Lung (tissue), 11 donors: ENCODE measurements at regions not wholly inside any gene's neighbourhood (a gene's known extent, or its start where the extent isn't known, plus 50 kb on each side); places are given as distances from the start of the nearest gene placed in this dataset.

ENCODE experiments used
- ATAC-seq: fragments of 200-7000 bp; cut with Tn5 transposase; one replicate; pipeline ENCODE4 v1.9.1; 2020; ENCODE audit warnings: moderate number of reproducible peaks; ENCODE audit not compliant: insufficient read depth, low FRiP score
- DNase-seq, 3 donors: peaks; one replicate each; pipeline ENCODE4 v3.0.0-alpha.2; 2013 to 2017
- H3K27ac ChIP-seq, 2 donors: one replicate each; pipeline ENCODE4 v1.5.1; 2013; ENCODE audit warnings: mild to moderate bottlenecking in 2 of 2, moderate library complexity in 2 of 2, control low read depth in 1 of 2, inconsistent platforms in 1 of 2, low read depth in 1 of 2, low read length in 1 of 2
- H3K27me3 ChIP-seq, 3 donors: one replicate each; pipeline ENCODE4 v1.5.1; 2013; ENCODE audit warnings: low read length in 2 of 3; ENCODE audit not compliant: control insufficient read depth in 3 of 3, insufficient read depth in 3 of 3
- H3K36me3 ChIP-seq, 4 donors: one replicate each; pipeline ENCODE4 v1.5.1; 2013; ENCODE audit warnings: low read length in 4 of 4, mild to moderate bottlenecking in 1 of 4, moderate library complexity in 1 of 4; ENCODE audit not compliant: control insufficient read depth in 4 of 4, insufficient read depth in 4 of 4
- H3K4me1 ChIP-seq, 5 donors: one replicate each; pipeline ENCODE4 v1.5.1; 2013; ENCODE audit warnings: low read length in 5 of 5, mild to moderate bottlenecking in 2 of 5, moderate library complexity in 1 of 5; ENCODE audit not compliant: control insufficient read depth in 5 of 5, insufficient read depth in 5 of 5
- H3K4me3 ChIP-seq: one replicate; pipeline ENCODE4 v1.5.1; 2013; ENCODE audit warnings: mild to moderate bottlenecking, control low read depth, moderate library complexity
- H3K9ac ChIP-seq, 2 donors: one replicate each; pipeline ENCODE4 v1.5.1; 2013; ENCODE audit warnings: low read length in 2 of 2, control low read depth in 1 of 2; ENCODE audit not compliant: insufficient read depth in 1 of 2
- H3K9me3 ChIP-seq, 4 donors: one replicate each; pipeline ENCODE4 v1.5.1; 2013; ENCODE audit warnings: low read length in 3 of 4, mild to moderate bottlenecking in 1 of 4, moderate library complexity in 1 of 4; ENCODE audit not compliant: control insufficient read depth in 4 of 4, insufficient read depth in 3 of 4
- WGBS, 2 donors: extraction: QIAGEN DNeasy Blood & Tissue Kit; methylation state at CpG; one replicate each; pipeline ENCODE4 v1.1.7; 2013; 5-methylcytosine and 5-hydroxymethylcytosine counted together
- TF ChIP-seq, protein P1 (sequence below): IDR thresholded peaks from 2 replicates; pipeline ENCODE4 v1.5.1; 2012; ENCODE audit warnings: mild to moderate bottlenecking; ENCODE audit errors: control extremely low read depth, extremely low read depth
- donor health status: control.
- donor health status: control.
- donor health status: Bipolar disorder and iron deficiency.
- donor health status: healthy.
- donor health status: DM: yes; HTN: yes; CAD: no.

GRCh38 chr1:115477071-115477470, 139.0 kb upstream of the NGF start:
- no peak for DNase-seq
- Histone ChIP-seq H3K9me3 (peaks cover 0 to 3% (median 0%) of the 10 kb centered on the region in 4 donors), H3K4me3 (no peak overlapping the region), H3K27ac (no peak overlapping the region), H3K27me3 (peaks cover 0 to 16% (median 16%) of the 10 kb centered on the region in 3 donors), H3K36me3 (no peaks in the 10 kb centered on the region), H3K9ac (no peak overlapping the region), H3K4me1 (no peaks in the 10 kb centered on the region)
- 91 to 95% methylated on average over 7 of the region's 7 CpGs for WGBS, 2 donors
- TF ChIP-seq, protein P1, sequence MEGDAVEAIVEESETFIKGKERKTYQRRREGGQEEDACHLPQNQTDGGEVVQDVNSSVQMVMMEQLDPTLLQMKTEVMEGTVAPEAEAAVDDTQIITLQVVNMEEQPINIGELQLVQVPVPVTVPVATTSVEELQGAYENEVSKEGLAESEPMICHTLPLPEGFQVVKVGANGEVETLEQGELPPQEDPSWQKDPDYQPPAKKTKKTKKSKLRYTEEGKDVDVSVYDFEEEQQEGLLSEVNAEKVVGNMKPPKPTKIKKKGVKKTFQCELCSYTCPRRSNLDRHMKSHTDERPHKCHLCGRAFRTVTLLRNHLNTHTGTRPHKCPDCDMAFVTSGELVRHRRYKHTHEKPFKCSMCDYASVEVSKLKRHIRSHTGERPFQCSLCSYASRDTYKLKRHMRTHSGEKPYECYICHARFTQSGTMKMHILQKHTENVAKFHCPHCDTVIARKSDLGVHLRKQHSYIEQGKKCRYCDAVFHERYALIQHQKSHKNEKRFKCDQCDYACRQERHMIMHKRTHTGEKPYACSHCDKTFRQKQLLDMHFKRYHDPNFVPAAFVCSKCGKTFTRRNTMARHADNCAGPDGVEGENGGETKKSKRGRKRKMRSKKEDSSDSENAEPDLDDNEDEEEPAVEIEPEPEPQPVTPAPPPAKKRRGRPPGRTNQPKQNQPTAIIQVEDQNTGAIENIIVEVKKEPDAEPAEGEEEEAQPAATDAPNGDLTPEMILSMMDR = no peak
- no peak for ATAC-seq

DNA sequence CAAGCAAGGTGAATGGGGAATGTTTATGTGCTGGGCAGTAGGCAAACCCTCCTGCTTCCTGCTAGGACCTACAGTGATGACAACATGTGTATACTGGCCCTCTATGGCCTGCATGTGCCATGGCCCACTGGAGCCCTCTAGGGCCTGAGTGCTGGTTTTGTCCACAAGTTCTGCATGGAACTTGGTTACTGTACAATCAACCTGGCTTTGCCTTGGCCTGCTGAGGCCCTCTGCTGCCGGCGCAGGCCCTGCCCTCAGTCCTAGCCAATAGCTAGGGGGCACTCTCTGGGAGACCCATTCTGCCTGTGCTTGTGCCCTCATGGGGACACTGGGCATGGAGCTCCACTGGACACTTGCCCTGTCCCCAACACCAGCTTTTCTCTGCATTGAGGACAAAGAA, 138.6 kb upstream of the NGF start:
- no peak overlapping the region for H3K27ac ChIP-seq
- TF ChIP-seq, protein P1 = no peak
- peaks cover 0 to 16% (median 16%) of the 10 kb centered on the region in 3 donors for H3K27me3 ChIP-seq
- 84 to 91% methylated on average over 2 of the region's 2 CpGs for WGBS, 2 donors
- H3K9ac ChIP-seq = no peak overlapping the region
- no peaks in the 10 kb centered on the region for H3K4me1 ChIP-seq
- H3K9me3 ChIP-seq = peaks cover 0 to 3% (median 0%) of the 10 kb centered on the region in 4 donors
- ATAC-seq (no peak), DNase-seq (no peak)
- H3K36me3 ChIP-seq = no peaks in the 10 kb centered on the region
- H3K4me3 ChIP-seq = no peak overlapping the region

GRCh38 chr1:115475901-115476300, 137.9 kb upstream of the NGF start:
- no peaks in the 10 kb centered on the region for H3K36me3 ChIP-seq
- no peak overlapping the region for H3K4me3 ChIP-seq
- no peak overlapping the region for H3K27ac ChIP-seq
- H3K27me3 ChIP-seq = peaks cover 0 to 16% (median 16%) of the 10 kb centered on the region in 3 donors
- no peaks in the 10 kb centered on the region for H3K4me1 ChIP-seq
- DNase-seq (no peak), ATAC-seq (no peak)
- no peak overlapping the region for H3K9ac ChIP-seq
- 73 to 75% methylated on average over 5 of the region's 5 CpGs for WGBS, 2 donors
- H3K9me3 ChIP-seq = peaks cover 0 to 3% (median 0%) of the 10 kb centered on the region in 4 donors
- TF ChIP-seq, protein P1 = no peak

GRCh38 chr1:115475252-115475651, 137.2 kb upstream of the NGF start:
- TF ChIP-seq, protein P1 = no peak
- H3K27ac ChIP-seq = no peak overlapping the region
- H3K4me3 ChIP-seq = no peak overlapping the region
- H3K27me3 ChIP-seq = peaks cover 0 to 16% (median 14%) of the 10 kb centered on the region in 3 donors
- no peak for DNase-seq
- 76 to 92% methylated on average over 1 to 2 of the region's 2 CpGs for WGBS, 2 donors
- H3K36me3 ChIP-seq = no peaks in the 10 kb centered on the region
- H3K4me1 ChIP-seq = no peaks in the 10 kb centered on the region
- H3K9ac ChIP-seq = no peak overlapping the region
- ATAC-seq = no peak
- H3K9me3 ChIP-seq = peaks cover 0 to 3% (median 0%) of the 10 kb centered on the region in 4 donors
